ENCODE measurements at regions not wholly inside any gene's neighbourhood (a gene's known extent, or its start where the extent isn't known, plus 50 kb on each side); places are given as distances from the start of the nearest gene placed in this dataset.

DNA sequence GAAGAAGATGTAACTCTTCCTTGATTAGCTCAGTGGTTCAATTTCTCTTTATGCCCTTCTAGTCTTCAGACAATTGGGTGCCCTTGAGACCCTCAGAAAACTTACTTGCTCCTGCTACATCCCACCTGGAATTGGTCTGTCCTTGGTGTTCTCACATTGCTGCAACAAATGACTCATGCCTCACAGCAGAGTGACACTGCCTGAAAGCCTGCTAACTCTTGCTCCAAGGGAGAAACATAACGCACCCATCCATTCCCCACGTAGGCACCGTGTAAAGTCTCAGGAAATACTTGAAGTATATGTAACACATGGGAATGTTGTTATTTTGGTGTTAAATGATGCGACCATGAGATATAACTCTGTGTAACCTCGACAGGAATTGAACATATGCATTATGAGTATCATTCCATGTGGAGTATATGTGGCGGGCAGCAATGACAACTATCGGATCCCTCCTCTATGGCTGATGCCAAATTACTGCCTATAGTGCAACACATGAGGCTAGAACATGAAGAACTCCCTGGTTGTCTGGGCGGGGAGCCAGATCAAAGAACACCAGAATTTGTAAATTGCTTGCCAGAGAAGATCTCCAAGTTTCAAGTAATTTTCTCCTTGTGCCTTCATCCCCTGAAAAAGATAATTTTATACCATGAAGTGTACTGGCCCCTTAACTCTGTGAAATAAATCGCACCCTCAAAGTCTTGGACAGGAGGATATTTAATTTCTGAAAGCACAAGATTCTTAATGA, 231.3 kb upstream of the STK26 start:
- POLR2A ChIA-PET, result no interaction called here
- no peaks in the 10 kb centered on the region for H4K20me1 ChIP-seq (ENCODE audit: insufficient read depth)
- H3K27ac ChIP-seq (ENCODE audit: low read depth, low read length), result no peak overlapping the region
- H2AFZ ChIP-seq (ENCODE audit: low read depth, low read length, poor library complexity, severe bottlenecking), result no peak overlapping the region
- H3K9me3 ChIP-seq (ENCODE audit: control insufficient read depth in 1 of 2, insufficient read depth in 1 of 2, low read depth in 1 of 2, low read length in 2 of 2), result no peaks in the 10 kb centered on the region
- H3K9me2 ChIP-seq (ENCODE audit: insufficient read depth), result no peaks in the 10 kb centered on the region
- RAD21 ChIA-PET (ENCODE audit: low non-redundant PET in 1 of 2, low total read pairs in 2 of 2, uncharacterized antibody in 2 of 2, unreplicated experiment in 2 of 2), result no interaction called here
- H3K4me2 ChIP-seq (ENCODE audit: low read length), result no peak overlapping the region
- peaks cover 4 to 9% of the 10 kb centered on the region in 2 experiments; a peak in 2 of 4 replicates for H3K36me3 ChIP-seq (ENCODE audit: control insufficient read depth in 1 of 2, insufficient read depth in 2 of 2, low read length in 2 of 2)
- H3K27me3 ChIP-seq (ENCODE audit: insufficient read depth, low read length), result no peaks in the 10 kb centered on the region
- no peaks in the 10 kb centered on the region for H3K79me2 ChIP-seq (ENCODE audit: insufficient read depth, low read length)
- no peaks in the 10 kb centered on the region for H3K4me1 ChIP-seq (ENCODE audit: control insufficient read depth in 1 of 2, insufficient read depth in 2 of 2, low read length in 2 of 2)
- H3K9ac ChIP-seq (ENCODE audit: low read length), result no peak overlapping the region
- intact Hi-C loops (cut with micrococcal nuclease), result no loop called here
- TF ChIP-seq ZNF274 (IDR thresholded peaks at IDR 0.05; ENCODE audit: low read depth, low read length), result no peak
- CTCF ChIA-PET, result no interaction called here
- no peak overlapping the region for H3K4me3 ChIP-seq (replicated peaks in 1 of 2; ENCODE audit: low read depth in 1 of 2, low read length in 2 of 2)
- BruUV-seq (replicated peaks), result no TSS peak
- no peak for ATAC-seq
- no peak for DNase-seq (ENCODE audit: low read depth, low spot score)

GRCh38 chrX:131792356-131792749, 230.7 kb upstream of the STK26 start:
- no peak overlapping the region for H3K27ac ChIP-seq (ENCODE audit: low read depth, low read length)
- RAD21 ChIA-PET (ENCODE audit: low non-redundant PET in 1 of 2, low total read pairs in 2 of 2, uncharacterized antibody in 2 of 2, unreplicated experiment in 2 of 2), result no interaction called here
- no peak overlapping the region for H3K9ac ChIP-seq (ENCODE audit: low read length)
- no peaks in the 10 kb centered on the region for H3K9me2 ChIP-seq (ENCODE audit: insufficient read depth)
- intact Hi-C loops (cut with micrococcal nuclease), result no loop called here
- no peaks in the 10 kb centered on the region for H3K27me3 ChIP-seq (ENCODE audit: insufficient read depth, low read length)
- H3K79me2 ChIP-seq (ENCODE audit: insufficient read depth, low read length), result no peaks in the 10 kb centered on the region
- ATAC-seq (no peak), DNase-seq (ENCODE audit: low read depth, low spot score) (no peak)
- CTCF ChIA-PET, result no interaction called here
- no peak overlapping the region for H3K4me2 ChIP-seq (ENCODE audit: low read length)
- no peaks in the 10 kb centered on the region for H3K9me3 ChIP-seq (ENCODE audit: control insufficient read depth in 1 of 2, insufficient read depth in 1 of 2, low read depth in 1 of 2, low read length in 2 of 2)
- POLR2A ChIA-PET, result no interaction called here
- H3K4me3 ChIP-seq (replicated peaks in 1 of 2; ENCODE audit: low read depth in 1 of 2, low read length in 2 of 2), result no peak overlapping the region
- peaks cover 4 to 9% of the 10 kb centered on the region in 2 experiments; a peak in 2 of 4 replicates for H3K36me3 ChIP-seq (ENCODE audit: control insufficient read depth in 1 of 2, insufficient read depth in 2 of 2, low read length in 2 of 2)
- H2AFZ ChIP-seq (ENCODE audit: low read depth, low read length, poor library complexity, severe bottlenecking), result no peak overlapping the region
- H4K20me1 ChIP-seq (ENCODE audit: insufficient read depth), result no peaks in the 10 kb centered on the region
- BruUV-seq (replicated peaks), result no TSS peak
- H3K4me1 ChIP-seq (ENCODE audit: control insufficient read depth in 1 of 2, insufficient read depth in 2 of 2, low read length in 2 of 2), result no peaks in the 10 kb centered on the region
- TF ChIP-seq FOSL1 (IDR thresholded peaks at IDR 0.05; ENCODE audit: low read depth) (no peak), ZNF274 (IDR thresholded peaks at IDR 0.05; ENCODE audit: low read depth, low read length) (no peak), RAD21 (IDR thresholded peaks at IDR 0.05; ENCODE audit: low read depth) (no peak), SP1 (IDR thresholded peaks at IDR 0.05; ENCODE audit: low read depth) (no peak), POLR2A (IDR thresholded peaks at IDR 0.05; ENCODE audit: borderline replicate concordance, extremely low read depth, insufficient read depth, insufficient read length) (no peak), TCF7L2 (IDR thresholded peaks at IDR 0.05; ENCODE audit: borderline replicate concordance, extremely low read depth, insufficient read depth, insufficient read length) (no peak), REST (IDR thresholded peaks at IDR 0.05; ENCODE audit: low read depth) (no peak), YY1 (IDR thresholded peaks at IDR 0.05; ENCODE audit: extremely low read depth, insufficient replicate concordance, low read depth, low read length) (no peak), CTCF (IDR thresholded peaks at IDR 0.05 in 2 of 3, conservative IDR thresholded peaks at IDR 0.05 in 1 of 3; ENCODE audit: borderline replicate concordance in 1 of 3, insufficient read depth in 1 of 3, low read depth in 2 of 3, low read length in 2 of 3) (no peak), EZH2phosphoT487 (IDR thresholded peaks at IDR 0.05; ENCODE audit: borderline replicate concordance) (no peak), CBX3 (IDR thresholded peaks at IDR 0.05; ENCODE audit: low read depth) (no peak), EZH2 (IDR thresholded peaks at IDR 0.05) (no peak), POLR2AphosphoS5 (IDR thresholded peaks at IDR 0.05; ENCODE audit: low read depth, low read length) (no peak), JUND (IDR thresholded peaks at IDR 0.05) (no peak), SIN3A (IDR thresholded peaks at IDR 0.05; ENCODE audit: low read depth) (no peak), ZFX (IDR thresholded peaks at IDR 0.05) (no peak), CEBPB (IDR thresholded peaks at IDR 0.05; ENCODE audit: low read depth) (no peak)
